Activated gamma-delta T cell (primary cell): ENCODE measurements at regions not wholly inside any gene's neighbourhood (a gene's known extent, or its start where the extent isn't known, plus 50 kb on each side); places are given as distances from the start of the nearest gene placed in this dataset.
"Not testable (repeated sequence)": the region's sequence is repeated elsewhere in the genome, so short reads cannot be mapped to it uniquely, and the experiment has no call there.

Source experiments
- DNase-seq: peaks from one replicate; lab custom pipeline; 2025; lab: John Stamatoyannopoulos, UW

- DNase-seq: no peak
These were observed 159.5 kb upstream of the TBC1D5 start for GRCh38 chr3:17901893-17902292.

GRCh38 chr3:17894434-17895060, 152.1 kb upstream of the TBC1D5 start:
- no peak for DNase-seq

GRCh38 chr3:17891139-17891856, 148.9 kb upstream of the TBC1D5 start:
- no peak for DNase-seq

- DNase-seq: no peak
These were observed 143.6 kb upstream of the TBC1D5 start for GRCh38 chr3:17885986-17886385.

GRCh38 chr3:17882981-17883380, 140.6 kb upstream of the TBC1D5 start:
- no peak for DNase-seq

- no peak for DNase-seq
These were observed 134.9 kb upstream of the TBC1D5 start for GRCh38 chr3:17877299-17877698.

- no peak for DNase-seq
These were observed 132.2 kb upstream of the TBC1D5 start for GRCh38 chr3:17874636-17875035.

- DNase-seq: no peak
These were observed 130.0 kb upstream of the TBC1D5 start for GRCh38 chr3:17872457-17872856.

GRCh38 chr3:17865631-17866030, 123.2 kb upstream of the TBC1D5 start:
- DNase-seq: no peak

- DNase-seq: no peak
These were observed 119.0 kb upstream of the TBC1D5 start for GRCh38 chr3:17861476-17861875.

GRCh38 chr3:17860840-17861471, 118.5 kb upstream of the TBC1D5 start:
- not testable (repeated sequence) for DNase-seq

GRCh38 chr3:17852217-17852616, 109.8 kb upstream of the TBC1D5 start:
- DNase-seq: no peak

GRCh38 chr3:17850448-17850847, 108.0 kb upstream of the TBC1D5 start:
- DNase-seq: no peak

- no peak for DNase-seq
These were observed 105.7 kb upstream of the TBC1D5 start for GRCh38 chr3:17848102-17848501.

- no peak for DNase-seq
These were observed 104.7 kb upstream of the TBC1D5 start for GRCh38 chr3:17847156-17847555.

GRCh38 chr3:17846466-17846865, 104.0 kb upstream of the TBC1D5 start:
- no peak for DNase-seq

- no peak for DNase-seq
These were observed 102.8 kb upstream of the TBC1D5 start for GRCh38 chr3:17845026-17845812.

- no peak for DNase-seq
These were observed 101.8 kb upstream of the TBC1D5 start for GRCh38 chr3:17844236-17844635.

GRCh38 chr3:17841190-17841828, 98.9 kb upstream of the TBC1D5 start:
- DNase-seq: peak; percentile 13

GRCh38 chr3:17840651-17841050, 98.2 kb upstream of the TBC1D5 start:
- DNase-seq: no peak

- DNase-seq: no peak
These were observed 97.7 kb upstream of the TBC1D5 start for GRCh38 chr3:17840126-17840525.

GRCh38 chr3:17836919-17837318, 94.5 kb upstream of the TBC1D5 start:
- DNase-seq: no peak
